ENCODE measurements at regions not wholly inside any gene's neighbourhood (a gene's known extent, or its start where the extent isn't known, plus 50 kb on each side); places are given as distances from the start of the nearest gene placed in this dataset.

DNA sequence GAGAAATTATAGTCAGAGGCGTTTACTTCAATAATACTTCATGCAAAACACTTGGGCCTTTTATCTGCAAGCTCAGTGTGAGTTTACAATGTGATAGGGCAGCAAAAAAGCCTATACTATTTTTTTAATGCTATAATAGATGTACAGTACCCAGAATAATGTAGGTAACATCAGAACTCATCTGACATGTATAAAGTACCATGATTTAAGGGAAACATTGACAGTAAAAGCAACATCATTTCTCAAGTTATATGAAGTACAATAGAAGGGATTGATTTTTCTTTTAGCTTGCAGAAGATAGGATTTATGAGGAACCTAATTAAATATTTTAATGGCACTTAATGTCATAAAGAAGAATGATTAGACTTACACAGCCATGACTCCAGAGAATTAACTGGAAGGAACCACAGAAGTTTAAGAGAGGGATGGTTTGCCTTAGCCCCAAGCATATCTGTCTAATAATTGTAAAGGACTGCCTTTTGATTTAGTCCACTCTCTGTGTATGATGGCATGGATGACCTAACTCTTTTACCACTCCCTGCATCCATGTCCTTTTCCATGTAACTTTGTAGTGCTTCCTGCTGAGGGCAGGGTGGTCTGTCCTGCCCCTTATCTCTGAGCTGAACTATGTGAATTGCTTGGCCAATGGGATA is 55.9 kb upstream of the MIS18BP1 start:
- DNase-seq, result no peak

Measured in islet precursor cell (in vitro differentiated cells).